GM19467 (cell line): ENCODE measurements at regions not wholly inside any gene's neighbourhood (a gene's known extent, or its start where the extent isn't known, plus 50 kb on each side); places are given as distances from the start of the nearest gene placed in this dataset.
"Not testable (repeated sequence)": the region's sequence is repeated elsewhere in the genome, so short reads cannot be mapped to it uniquely, and the experiment has no call there.

Source experiments
- ATAC-seq: cut with Tn5 transposase; IDR thresholded peaks from one replicate; pipeline ENCODE4 v1.9.1; 2021; ENCODE audit warnings: mild to moderate bottlenecking, moderate library complexity; ENCODE audit not compliant: unreplicated experiment

DNA sequence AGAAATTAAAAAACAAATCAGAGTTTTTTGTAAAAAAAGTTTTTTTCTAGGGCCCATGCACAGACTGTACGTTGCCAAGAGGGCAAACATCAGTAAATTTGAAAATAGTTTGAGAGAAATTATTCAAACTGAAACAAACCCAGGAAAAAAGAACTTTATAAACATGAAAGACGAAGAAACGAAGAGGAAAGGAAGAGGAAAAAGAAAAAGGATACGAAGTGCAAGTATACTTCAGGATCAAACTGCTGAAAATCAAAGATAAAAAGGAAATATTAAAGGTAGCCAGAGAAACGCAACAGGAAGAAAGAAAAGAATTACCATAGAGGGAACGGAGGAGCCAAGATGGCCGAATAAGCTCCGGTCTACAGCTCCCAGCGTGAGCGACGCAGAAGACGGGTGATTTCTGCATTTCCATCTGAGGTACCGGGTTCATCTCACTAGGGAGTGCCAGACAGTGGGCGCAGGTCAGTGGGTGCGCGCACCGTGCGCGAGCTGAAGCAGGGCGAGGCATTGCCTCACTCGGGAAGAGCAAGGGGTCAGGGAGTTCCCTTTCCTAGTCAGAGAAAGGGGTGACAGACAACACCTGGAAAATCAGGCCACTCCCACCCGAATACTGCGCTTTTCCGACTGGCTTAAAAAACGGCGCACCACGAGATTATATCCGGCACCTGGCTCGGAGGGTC is 94.4 kb upstream of the GAS1 start:
- not testable (repeated sequence) for ATAC-seq

GRCh38 chr9:87049929-87050608 is 102.8 kb upstream of the GAS1 start:
- ATAC-seq, result not testable (repeated sequence)

DNA sequence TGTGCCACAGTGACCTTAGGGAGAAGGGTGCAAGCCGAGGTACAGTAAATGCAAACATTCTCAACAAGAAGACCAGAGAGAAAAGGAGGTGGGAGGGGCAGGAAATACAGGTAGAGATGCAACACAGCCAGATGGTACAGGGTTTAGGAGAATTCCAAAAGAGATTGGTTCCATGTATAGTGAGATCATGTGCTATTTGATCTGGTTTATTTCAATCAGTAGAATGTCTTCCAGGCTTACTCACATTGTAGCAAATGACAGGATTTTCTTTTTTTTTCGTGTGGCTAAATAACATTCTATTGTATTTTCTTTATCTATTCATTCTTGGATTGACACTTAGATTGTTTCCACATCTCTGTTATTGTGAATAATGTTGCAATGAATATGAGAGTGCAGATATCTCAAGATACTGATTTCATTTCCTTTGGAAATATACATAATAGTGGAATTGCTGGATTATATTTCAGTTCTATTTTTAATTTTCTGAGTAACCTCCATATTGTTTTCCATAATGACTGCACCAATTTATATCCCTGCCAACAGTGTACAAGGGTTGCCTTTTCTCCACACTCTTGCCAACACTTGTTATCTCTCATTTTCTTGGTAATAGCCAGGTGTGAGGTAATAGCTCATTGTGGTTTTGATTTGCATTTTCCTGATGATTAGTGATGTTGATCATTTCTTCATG is 107.8 kb upstream of the GAS1 start:
- no peak for ATAC-seq

GRCh38 chr9:87059772-87060171 is 112.5 kb upstream of the GAS1 start:
- no peak for ATAC-seq

GRCh38 chr9:87062746-87063145 is 115.4 kb upstream of the GAS1 start:
- ATAC-seq, result no peak

GRCh38 chr9:87063246-87063645 is 115.9 kb upstream of the GAS1 start:
- ATAC-seq, result no peak

GRCh38 chr9:87063871-87064270 is 116.6 kb upstream of the GAS1 start:
- no peak for ATAC-seq

GRCh38 chr9:87064311-87064710 is 117.0 kb upstream of the GAS1 start:
- no peak for ATAC-seq

DNA sequence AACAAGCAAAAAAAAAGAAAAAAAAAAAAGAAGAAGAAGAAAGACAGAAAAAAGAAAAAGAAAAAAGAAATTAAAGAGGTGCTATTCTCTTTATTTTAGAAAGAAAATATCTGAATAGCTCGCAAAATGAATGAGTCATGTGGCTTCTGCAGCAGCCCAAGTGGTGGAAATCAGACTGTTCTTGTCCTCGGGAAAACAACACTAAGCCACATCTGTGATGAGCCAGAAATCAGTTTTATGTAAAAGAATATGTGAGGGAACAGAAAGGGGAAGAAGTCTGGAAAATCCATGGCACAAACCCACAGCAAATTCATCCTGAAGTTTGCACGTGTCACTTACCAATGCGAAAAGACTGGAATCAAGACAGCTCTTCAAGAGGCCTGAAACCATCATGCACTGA is 118.7 kb upstream of the GAS1 start:
- no peak for ATAC-seq

DNA sequence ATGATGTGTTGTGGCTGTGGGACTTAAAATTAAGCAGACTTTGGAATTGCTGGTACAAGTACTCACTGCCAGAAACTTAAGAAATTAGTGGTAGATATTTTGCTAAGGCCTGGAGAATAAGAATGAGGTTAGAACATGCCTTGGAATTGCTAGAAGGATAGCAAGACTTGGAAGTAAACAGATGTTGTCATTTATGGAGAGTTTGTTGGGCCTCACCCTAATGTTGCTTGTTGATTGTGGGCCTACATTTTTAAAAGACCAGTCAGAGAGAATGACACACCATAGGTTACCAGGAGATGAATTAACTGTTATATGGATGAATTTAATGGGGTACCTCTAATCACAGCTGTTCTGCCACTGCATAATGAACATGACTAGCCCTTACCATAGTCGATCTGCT is 120.1 kb upstream of the GAS1 start:
- no peak for ATAC-seq

DNA sequence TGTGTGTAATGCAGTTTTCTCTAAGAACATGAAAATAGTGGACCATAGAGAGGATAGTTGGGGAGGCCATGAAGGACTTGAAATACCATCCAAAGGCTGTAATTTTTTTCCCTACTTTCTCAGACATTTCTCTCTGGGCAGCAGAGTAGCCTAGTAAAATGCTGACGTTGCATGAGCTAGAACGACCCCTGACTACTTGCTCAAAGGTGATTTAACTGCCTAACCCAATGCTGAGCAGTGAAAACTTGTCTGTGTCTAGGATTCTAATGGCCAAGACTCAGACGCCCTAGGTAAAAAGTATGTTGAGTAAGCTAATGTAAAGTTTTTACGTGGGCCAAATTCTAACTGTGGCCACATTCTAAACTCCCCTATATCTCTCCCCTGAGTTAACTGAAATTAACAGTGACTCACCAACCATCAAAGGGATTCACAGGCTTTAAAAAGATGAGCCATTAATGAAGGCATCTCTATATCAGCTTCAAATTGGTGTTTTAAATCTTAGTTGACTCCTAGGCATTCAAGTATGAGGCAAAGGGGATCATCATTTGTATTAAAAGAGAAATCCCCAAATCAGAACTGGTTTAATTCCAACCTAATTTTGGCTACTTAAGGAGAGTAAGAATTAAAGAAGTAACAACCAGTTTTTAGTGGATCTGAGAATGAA is 121.0 kb upstream of the GAS1 start:
- no peak for ATAC-seq

GRCh38 chr9:87069690-87070089 is 122.4 kb upstream of the GAS1 start:
- no peak for ATAC-seq

- ATAC-seq, result no peak
These were observed 123.0 kb upstream of the GAS1 start for GRCh38 chr9:87070336-87070735.

GRCh38 chr9:87071473-87071872 is 124.2 kb upstream of the GAS1 start:
- no peak for ATAC-seq

GRCh38 chr9:87073692-87074091 is 126.4 kb upstream of the GAS1 start:
- no peak for ATAC-seq

DNA sequence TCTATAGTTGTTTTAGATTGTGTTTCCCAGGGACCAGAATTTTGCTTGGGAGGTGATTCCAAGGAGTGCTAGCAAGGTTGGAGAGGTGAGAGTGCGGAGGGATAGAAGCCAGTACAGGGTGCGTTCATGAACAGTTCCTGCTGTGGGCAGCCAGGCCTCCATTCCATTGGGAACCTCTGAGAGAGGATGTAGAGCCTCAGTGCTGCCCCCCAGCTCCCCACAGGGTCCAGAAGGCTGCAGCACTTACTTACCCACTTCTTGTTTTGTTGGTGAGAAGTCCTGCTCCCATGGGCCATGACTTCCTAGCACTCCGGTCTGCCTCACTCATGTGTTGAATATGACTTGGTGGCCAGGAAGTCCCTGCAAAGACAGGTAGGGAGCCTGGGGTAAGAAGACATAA is 128.2 kb upstream of the GAS1 start:
- ATAC-seq, result no peak

- no peak for ATAC-seq
These were observed 129.5 kb upstream of the GAS1 start for GRCh38 chr9:87076825-87077224.

DNA sequence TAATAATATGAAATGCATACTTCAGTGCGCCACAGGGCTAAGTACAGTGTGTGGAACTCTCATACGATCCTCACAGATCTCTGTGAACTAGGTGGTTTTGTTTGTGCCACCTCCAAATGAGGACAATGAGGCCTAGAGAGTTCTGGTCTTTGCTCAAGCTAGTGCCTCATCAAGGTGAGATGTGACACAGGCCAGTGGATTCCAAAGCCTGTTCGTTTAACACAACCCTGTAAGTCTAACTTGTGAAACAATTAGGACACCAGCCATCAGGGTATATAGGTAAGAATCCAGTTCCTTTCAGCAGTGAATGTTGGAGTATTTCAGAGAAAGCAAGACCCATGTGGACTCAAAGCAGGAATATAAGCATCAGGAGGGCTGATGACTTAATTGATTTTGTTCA is 130.7 kb upstream of the GAS1 start:
- no peak for ATAC-seq

DNA sequence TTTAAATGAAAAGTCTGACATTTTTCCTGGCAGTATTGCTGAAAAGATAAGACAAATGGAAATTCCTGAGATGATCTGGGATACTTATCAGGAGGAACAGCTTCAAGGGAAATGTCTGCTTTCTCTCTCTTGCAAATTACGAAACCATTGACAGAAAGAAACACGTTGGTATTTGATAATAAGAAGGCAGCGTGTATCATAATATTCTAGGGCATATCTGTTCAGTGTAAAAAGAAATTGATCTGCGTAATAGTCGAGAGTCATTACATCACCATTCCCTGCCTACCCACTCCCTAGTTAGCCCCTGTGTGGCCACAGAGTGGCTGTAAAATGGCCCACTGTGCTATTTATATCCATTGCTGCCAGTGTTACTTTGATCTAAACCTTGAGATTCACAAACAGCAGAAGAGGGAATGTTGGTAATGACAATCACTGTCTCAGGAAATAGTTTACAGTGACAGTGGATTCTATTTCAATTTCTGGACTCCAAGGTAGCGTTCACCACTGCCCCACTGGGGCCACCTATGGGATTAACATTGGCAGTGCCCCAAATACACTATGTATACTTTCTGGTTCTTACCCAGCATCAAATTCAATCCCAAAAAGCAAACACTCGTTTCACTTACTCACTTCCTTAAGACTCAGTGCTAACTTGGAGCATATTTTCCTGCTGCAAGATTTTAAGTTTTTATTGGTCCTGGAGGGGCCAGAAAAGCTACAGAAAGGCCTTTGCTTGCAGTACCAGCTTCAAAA is 133.4 kb upstream of the GAS1 start:
- ATAC-seq, result no peak

DNA sequence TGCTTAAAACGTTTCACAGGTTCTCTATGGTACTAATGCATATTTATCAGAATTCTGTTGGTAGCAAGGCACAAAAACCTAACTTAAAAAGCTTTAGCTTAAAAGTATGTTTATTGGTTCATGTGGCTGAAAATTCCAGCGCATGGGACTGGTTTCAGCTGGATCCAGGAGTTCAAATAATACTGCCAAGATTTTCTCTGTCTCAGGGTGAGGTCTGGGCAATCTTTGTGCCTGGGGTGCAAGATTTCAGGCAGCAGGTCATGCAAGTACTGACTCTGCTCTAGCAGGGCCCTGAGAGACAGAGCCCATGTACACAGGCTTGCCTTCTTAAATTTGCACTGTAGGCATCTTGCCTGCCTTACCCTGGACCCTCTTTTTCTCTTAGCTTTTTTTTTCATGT is 134.2 kb upstream of the GAS1 start:
- ATAC-seq, result no peak

DNA sequence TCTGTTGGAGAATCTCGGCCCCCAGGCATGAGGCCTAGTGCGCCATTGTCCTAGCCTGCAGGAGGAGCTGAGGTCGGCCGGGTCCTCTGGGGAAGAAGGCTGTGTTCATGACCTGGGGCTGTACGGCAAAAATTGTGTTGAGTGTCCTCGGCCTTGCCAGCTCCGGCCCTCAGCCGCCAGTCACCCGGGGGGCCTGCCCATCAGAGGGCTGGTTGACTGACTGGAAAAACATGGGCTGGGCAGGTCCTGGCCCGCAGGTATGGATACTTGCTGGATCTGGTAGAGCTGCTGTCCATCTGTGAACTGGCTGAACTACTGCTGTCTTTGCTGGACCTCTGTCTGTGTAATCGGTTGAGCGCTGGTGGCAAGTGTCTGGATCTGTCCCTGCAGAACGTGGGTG is 136.7 kb upstream of the GAS1 start:
- ATAC-seq, result no peak
